Kasumi-1 (cell line): ENCODE measurements at regions not wholly inside any gene's neighbourhood (a gene's known extent, or its start where the extent isn't known, plus 50 kb on each side); places are given as distances from the start of the nearest gene placed in this dataset.

Experiments
- DNase-seq, 2 experiments: peaks; one replicate each; lab custom pipeline; 2025; lab: John Stamatoyannopoulos, UW

GRCh38 chr1:170219163-170219562 lies 73.4 kb downstream of the NTMT2 start:
- no peak for DNase-seq

- DNase-seq = no peak
Measured at GRCh38 chr1:170221031-170221430, 75.3 kb downstream of the NTMT2 start.

GRCh38 chr1:170221495-170221894 lies 75.7 kb downstream of the NTMT2 start:
- DNase-seq = no peak

- DNase-seq = no peak
Measured at GRCh38 chr1:170224469-170224868, 78.7 kb downstream of the NTMT2 start.

GRCh38 chr1:170225781-170226530 lies 80.2 kb downstream of the NTMT2 start:
- DNase-seq = no peak

- no peak for DNase-seq
Measured at GRCh38 chr1:170226767-170227166, 81.0 kb downstream of the NTMT2 start.

- DNase-seq = no peak
Measured at GRCh38 chr1:170230323-170230722, 84.6 kb downstream of the NTMT2 start.

- DNase-seq = no peak
Measured at GRCh38 chr1:170231662-170232061, 85.9 kb downstream of the NTMT2 start.

GRCh38 chr1:170238704-170239391 lies 93.1 kb downstream of the NTMT2 start:
- no peak for DNase-seq

- no peak for DNase-seq
Measured at GRCh38 chr1:170239445-170239844, 93.7 kb downstream of the NTMT2 start.

GRCh38 chr1:170240409-170240808 lies 94.7 kb downstream of the NTMT2 start:
- DNase-seq = no peak

GRCh38 chr1:170241266-170241851 lies 95.6 kb downstream of the NTMT2 start:
- DNase-seq = no peak

GRCh38 chr1:170247751-170248521 lies 102.2 kb downstream of the NTMT2 start:
- DNase-seq = peak; percentile 43 to 44

- no peak for DNase-seq
Measured at GRCh38 chr1:170250531-170251276, 104.9 kb downstream of the NTMT2 start.

GRCh38 chr1:170252851-170253579 lies 107.3 kb downstream of the NTMT2 start:
- DNase-seq = no peak

- no peak for DNase-seq
Measured at GRCh38 chr1:170254371-170254770, 108.6 kb downstream of the NTMT2 start.

GRCh38 chr1:170261669-170262068 lies 115.9 kb downstream of the NTMT2 start:
- no peak for DNase-seq

- no peak for DNase-seq
Measured at GRCh38 chr1:170262276-170262939, 116.6 kb downstream of the NTMT2 start.

- DNase-seq = no peak
Measured at GRCh38 chr1:170265234-170265633, 119.5 kb downstream of the NTMT2 start.

GRCh38 chr1:170267317-170267716 lies 121.6 kb downstream of the NTMT2 start:
- no peak for DNase-seq
